ENCODE measurements at regions not wholly inside any gene's neighbourhood (a gene's known extent, or its start where the extent isn't known, plus 50 kb on each side); places are given as distances from the start of the nearest gene placed in this dataset.
A peak's percentile ranks its signal among the peaks of the same experiment; 100 is the strongest.

- TF ChIP-seq, protein P1, sequence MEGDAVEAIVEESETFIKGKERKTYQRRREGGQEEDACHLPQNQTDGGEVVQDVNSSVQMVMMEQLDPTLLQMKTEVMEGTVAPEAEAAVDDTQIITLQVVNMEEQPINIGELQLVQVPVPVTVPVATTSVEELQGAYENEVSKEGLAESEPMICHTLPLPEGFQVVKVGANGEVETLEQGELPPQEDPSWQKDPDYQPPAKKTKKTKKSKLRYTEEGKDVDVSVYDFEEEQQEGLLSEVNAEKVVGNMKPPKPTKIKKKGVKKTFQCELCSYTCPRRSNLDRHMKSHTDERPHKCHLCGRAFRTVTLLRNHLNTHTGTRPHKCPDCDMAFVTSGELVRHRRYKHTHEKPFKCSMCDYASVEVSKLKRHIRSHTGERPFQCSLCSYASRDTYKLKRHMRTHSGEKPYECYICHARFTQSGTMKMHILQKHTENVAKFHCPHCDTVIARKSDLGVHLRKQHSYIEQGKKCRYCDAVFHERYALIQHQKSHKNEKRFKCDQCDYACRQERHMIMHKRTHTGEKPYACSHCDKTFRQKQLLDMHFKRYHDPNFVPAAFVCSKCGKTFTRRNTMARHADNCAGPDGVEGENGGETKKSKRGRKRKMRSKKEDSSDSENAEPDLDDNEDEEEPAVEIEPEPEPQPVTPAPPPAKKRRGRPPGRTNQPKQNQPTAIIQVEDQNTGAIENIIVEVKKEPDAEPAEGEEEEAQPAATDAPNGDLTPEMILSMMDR (IDR thresholded peaks at IDR 0.05; ENCODE audit: insufficient read depth, low read length): no peak
- peak; percentile 78; the same call in 1 of the 2 replicates for TF ChIP-seq POLR2AphosphoS5 (IDR thresholded peaks at IDR 0.05; ENCODE audit: low read depth)
These were observed 289.3 kb upstream of the LINC00305 start for GRCh38 chr18:64438178-64438577.
